GM12892 (cell line): ENCODE measurements at regions not wholly inside any gene's neighbourhood (a gene's known extent, or its start where the extent isn't known, plus 50 kb on each side); places are given as distances from the start of the nearest gene placed in this dataset.

Experiments used
- POLR2A ChIP-seq: IDR thresholded peaks from 2 replicates; pipeline ENCODE4 v1.6.1; 2011; ENCODE audit warnings: low read depth, low read length, control low read depth
- POLR2AphosphoS5 ChIP-seq: IDR thresholded peaks from 2 replicates; pipeline ENCODE4 v1.6.1; 2011; ENCODE audit warnings: low read depth, low read length, control low read depth
- TAF1 ChIP-seq: IDR thresholded peaks from 2 replicates; pipeline ENCODE4 v1.6.1; 2011; ENCODE audit warnings: low read depth, mild to moderate bottlenecking, control low read depth, low read length, borderline replicate concordance

- TF ChIP-seq POLR2AphosphoS5, result no peak
- no peak for TF ChIP-seq POLR2A
- no peak for TF ChIP-seq TAF1
Measured at GRCh38 chr6:98627129-98627775, 207.1 kb upstream of the POU3F2 start.
